ENCODE measurements at regions not wholly inside any gene's neighbourhood (a gene's known extent, or its start where the extent isn't known, plus 50 kb on each side); places are given as distances from the start of the nearest gene placed in this dataset.

GRCh38 chr13:24938966-24939365, 157.0 kb upstream of the PABPC3 start:
- no peak for TF ChIP-seq CTCF (IDR thresholded peaks at IDR 0.05)
- no peak for TF ChIP-seq POLR2A (IDR thresholded peaks at IDR 0.05)

Data from heart left ventricle (tissue), 13 donors.